ENCODE measurements at regions not wholly inside any gene's neighbourhood (a gene's known extent, or its start where the extent isn't known, plus 50 kb on each side); places are given as distances from the start of the nearest gene placed in this dataset.
"Not testable (repeated sequence)": the region's sequence is repeated elsewhere in the genome, so short reads cannot be mapped to it uniquely, and the experiment has no call there.

DNA sequence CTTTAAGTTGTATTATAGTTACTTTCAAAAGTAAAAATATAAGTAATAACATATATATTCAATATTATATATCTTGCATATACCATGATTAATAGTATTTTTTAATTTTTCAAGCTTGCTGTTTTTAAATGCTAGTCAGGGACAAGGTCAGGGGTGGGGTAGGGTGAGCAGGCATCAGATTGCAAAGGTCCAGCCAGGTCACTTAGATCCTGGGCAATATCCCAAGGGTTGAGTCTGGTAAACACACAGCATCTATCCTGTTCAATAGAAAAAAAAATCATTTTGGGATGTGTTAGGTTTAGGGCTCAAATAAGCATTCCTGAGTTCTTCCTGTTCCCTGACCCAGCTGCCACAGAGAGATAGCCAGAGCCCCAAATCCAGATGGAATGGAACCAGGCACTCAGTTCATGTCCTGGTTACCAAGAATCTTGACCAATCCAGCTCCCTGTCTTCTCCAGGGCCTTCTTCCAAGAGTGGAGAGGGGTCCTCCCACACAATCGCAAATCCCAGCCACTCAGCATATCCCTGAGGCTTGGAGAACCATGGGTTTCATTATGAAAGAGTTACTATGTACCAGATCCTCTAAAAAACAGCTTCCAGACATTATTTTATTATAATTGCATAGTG lies 134.9 kb upstream of the TOP1 start:
- no peak for DNase-seq (ENCODE audit: low read depth)

- DNase-seq (ENCODE audit: low read depth): no peak
These were observed 134.4 kb upstream of the TOP1 start for GRCh38 chr20:40894237-40894630.

GRCh38 chr20:40895182-40895581 lies 133.4 kb upstream of the TOP1 start:
- no peak for DNase-seq (ENCODE audit: low read depth)

GRCh38 chr20:40896814-40897700 lies 131.6 kb upstream of the TOP1 start:
- no peak for DNase-seq (ENCODE audit: low read depth)

- DNase-seq (ENCODE audit: low read depth): no peak
These were observed 129.3 kb upstream of the TOP1 start for GRCh38 chr20:40899344-40899743.

- DNase-seq (ENCODE audit: low read depth): no peak
These were observed 127.9 kb upstream of the TOP1 start for GRCh38 chr20:40900666-40901215.

- DNase-seq (ENCODE audit: low read depth): no peak
These were observed 126.0 kb upstream of the TOP1 start for GRCh38 chr20:40902661-40903060.

GRCh38 chr20:40908309-40908708 lies 120.3 kb upstream of the TOP1 start:
- DNase-seq (ENCODE audit: low read depth): no peak

GRCh38 chr20:40909489-40909888 lies 119.1 kb upstream of the TOP1 start:
- DNase-seq (ENCODE audit: low read depth): not testable (repeated sequence)

DNA sequence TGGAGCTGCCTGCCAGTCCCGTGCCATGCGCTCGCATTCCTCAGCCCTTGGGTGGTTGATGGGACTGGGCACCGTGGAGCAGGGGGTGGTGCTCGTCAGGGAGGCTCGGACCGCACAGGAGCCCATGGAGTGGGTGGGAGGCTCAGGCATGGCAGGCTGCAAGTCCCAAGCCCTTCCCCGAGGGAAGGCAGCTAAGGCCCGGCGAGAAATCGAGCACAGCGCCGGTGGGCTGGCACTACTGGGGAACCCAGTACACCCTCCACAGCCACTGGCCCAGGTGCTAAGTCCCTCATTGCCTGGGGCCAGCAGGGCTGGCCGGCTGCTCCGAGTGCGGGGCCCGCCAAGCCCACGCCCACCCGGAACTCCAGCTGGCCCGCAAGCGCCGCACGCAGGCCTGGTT lies 118.2 kb upstream of the TOP1 start:
- DNase-seq (ENCODE audit: low read depth): not testable (repeated sequence)

DNA sequence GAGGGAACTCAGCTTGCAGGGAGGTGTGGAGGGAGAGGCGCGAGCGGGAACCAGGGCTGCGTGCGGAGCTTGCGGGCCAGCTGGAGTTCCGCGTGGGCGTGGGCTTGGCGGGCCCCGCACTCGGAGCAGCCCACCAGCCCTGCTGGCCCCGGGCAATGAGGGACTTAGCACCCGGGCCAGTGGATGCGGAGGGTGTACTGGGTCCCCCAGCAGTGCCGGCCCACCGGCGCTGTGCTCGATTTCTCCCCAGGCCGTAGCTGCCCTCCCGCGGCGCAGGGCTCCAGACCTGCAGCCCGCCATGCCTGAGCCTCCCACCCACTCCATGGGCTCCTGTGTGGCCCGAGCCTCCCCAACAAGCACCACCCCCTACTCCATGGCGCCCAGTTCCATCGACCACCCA lies 117.5 kb upstream of the TOP1 start:
- DNase-seq (ENCODE audit: low read depth): not testable (repeated sequence)

DNA sequence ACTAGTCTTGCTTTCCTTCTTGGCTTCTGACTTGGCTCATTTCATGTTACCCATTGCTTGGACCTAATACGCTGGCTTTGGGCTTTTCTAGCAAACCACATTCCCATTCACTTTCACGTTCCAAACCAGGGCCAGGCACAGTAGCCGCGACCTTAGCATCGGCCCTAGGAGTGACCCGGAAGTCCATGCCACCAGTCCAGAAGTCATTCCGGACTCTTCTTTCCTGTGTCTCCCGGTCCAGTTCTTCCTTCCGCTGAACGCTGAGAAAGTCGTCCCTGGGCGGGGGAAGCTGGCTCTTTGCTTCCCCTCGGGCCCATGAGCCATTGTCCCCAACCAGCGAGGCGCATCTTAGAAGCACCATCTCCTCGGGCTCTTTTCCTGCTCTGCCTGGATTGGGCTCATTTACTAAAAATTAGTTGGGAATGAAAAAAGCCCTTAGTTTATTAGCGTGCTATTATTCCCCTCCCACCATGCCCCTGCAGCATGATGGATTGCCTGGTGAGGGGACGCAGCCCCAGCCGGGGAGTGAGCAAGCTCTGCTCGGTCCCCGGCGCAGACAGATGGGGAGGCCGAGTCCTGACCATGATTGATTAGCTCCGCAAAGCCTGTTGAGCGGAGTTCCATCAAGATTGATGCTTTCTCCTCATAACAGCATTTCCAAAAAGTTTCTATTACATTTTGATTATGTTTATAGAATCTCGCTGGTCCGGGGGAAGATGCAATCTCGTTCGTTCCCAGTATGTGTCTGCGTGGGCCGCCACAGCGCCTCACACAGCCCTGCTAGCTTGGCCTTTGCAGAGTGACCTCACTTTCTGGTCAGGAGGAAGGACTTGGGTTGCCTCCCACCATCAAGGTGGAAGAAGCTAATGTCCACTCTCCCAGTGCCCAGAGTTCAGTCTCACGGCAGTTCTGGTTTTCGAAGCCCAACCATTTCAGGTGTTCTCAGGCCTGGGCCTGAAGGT lies 115.1 kb upstream of the TOP1 start:
- DNase-seq (ENCODE audit: low read depth): no peak

DNA sequence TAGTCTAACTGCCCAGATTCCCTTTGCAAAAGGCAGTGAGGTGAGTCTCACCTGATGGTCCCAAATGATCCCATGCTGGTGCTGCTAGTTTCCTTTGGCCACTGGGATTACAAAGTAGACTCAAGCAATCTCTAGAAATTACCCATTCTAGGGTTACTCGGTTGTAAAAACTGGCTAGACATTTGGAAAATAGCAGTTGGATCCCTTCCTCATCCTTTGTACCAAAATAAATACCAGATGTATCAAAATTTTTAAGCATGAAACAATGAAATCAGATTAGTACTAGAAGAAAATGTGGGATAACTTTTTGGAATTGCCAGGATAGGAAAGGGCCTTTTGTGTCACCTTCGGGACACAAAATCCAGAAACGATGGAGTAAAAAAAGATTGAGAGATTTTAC lies 112.9 kb upstream of the TOP1 start:
- DNase-seq (ENCODE audit: low read depth): no peak

- DNase-seq (ENCODE audit: low read depth): no peak
These were observed 112.3 kb upstream of the TOP1 start for GRCh38 chr20:40916276-40916675.

DNA sequence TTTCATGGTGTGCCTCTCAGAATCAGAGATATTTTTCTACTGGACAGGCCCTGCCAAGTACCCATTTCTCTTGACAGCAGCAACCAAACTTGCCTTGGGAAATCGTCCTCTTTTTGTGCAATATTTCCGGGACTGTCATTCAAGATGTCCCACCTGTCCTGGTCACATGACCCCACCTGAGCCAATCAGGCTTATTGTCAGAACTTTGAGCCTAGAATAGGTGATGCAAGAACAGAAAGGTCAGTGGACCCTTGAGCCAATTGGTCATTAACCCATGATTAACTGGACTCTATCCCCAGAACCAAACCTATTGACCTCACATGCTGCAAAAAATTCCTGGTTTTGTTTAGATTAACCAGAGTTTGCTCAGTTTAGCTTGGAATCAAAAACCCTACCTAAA lies 108.3 kb upstream of the TOP1 start:
- no peak for DNase-seq (ENCODE audit: low read depth)

DNA sequence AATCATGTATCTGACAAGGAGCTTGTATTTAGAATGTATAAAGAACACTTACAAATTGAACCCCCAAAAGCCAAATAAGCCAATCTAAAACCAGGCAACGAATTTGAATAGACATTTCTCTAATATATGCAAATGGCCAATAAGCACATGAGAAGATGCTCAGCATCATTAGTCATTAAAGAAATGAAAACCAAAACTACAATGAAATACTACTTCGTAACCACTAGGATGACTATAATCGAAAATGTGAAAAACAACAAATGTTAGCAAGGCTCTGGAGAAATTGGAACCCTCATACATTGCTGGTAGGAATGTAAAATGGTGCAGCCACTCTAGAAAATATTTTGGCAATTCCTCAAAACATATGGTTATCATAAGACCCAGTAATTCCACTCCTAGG lies 105.8 kb upstream of the TOP1 start:
- DNase-seq (ENCODE audit: low read depth): no peak

GRCh38 chr20:40925829-40926510 lies 102.7 kb upstream of the TOP1 start:
- no peak for DNase-seq (ENCODE audit: low read depth)

- no peak for DNase-seq (ENCODE audit: low read depth)
These were observed 101.7 kb upstream of the TOP1 start for GRCh38 chr20:40926928-40927327.

DNA sequence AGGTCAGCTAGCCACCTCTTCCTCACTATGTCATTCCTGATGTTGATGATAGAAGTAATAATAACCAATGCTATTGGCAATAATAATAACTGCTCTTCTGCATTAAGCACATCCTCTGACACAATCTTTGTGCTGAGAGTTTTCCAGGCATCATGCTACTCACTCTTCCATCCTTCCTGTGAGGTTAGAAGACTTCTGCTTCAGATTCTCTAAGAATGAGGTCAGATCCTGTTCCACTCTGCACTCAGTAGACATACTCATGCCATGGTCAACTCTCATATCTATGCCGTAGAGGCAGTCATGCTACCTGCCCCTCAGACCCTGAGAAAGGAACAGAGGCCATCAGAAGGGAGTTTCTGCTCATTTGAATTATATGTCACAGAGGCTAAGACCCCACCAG lies 98.1 kb upstream of the TOP1 start:
- DNase-seq (ENCODE audit: low read depth): no peak

- no peak for DNase-seq (ENCODE audit: low read depth)
These were observed 97.1 kb upstream of the TOP1 start for GRCh38 chr20:40931410-40932044.

DNA sequence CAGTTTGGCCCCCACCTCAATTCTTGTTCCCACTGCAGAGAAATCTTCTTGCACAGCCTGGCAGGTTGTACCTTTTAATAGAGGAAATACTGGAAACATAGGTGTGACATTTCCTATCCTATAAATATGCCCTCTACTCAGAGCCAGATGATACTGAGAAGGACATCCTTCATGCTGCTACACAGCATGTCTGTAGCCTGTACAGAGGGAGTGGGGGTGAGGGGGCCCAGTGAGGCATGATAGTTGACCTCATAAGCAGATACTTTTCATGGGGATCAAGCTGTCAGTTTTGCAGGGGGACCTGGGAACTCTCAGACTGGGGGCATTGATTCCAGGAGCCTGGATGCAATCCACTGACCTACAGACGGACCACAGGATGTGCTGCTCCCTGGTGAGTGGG lies 96.2 kb upstream of the TOP1 start:
- no peak for DNase-seq (ENCODE audit: low read depth)

Data from non-pigmented ciliary epithelial cell (primary cell).